ENCODE measurements at regions not wholly inside any gene's neighbourhood (a gene's known extent, or its start where the extent isn't known, plus 50 kb on each side); places are given as distances from the start of the nearest gene placed in this dataset.

GRCh38 chr9:26459959-26460358 lies 432.6 kb downstream of the CAAP1 start:
- TF ChIP-seq EZH2 (IDR thresholded peaks at IDR 0.05; ENCODE audit: borderline replicate concordance, low read depth, low read length, poor library complexity, severe bottlenecking) = no peak
- no peak for TF ChIP-seq CTCF (conservative IDR thresholded peaks at IDR 0.05; ENCODE audit: low read depth, low read length)

Measured in A673 (cell line).